DMS53 (cell line): ENCODE measurements at regions not wholly inside any gene's neighbourhood (a gene's known extent, or its start where the extent isn't known, plus 50 kb on each side); places are given as distances from the start of the nearest gene placed in this dataset.

Experiments used
- DNase-seq: peaks from one replicate; lab custom pipeline; 2025; lab: John Stamatoyannopoulos, UW

- DNase-seq = peak; percentile 78
Observed at GRCh38 chr7:95718577-95719410, 53.6 kb upstream of the DYNC1I1 start.

- DNase-seq = no peak
Observed at GRCh38 chr7:95716357-95717122, 55.8 kb upstream of the DYNC1I1 start.

GRCh38 chr7:95715274-95715673 is 57.1 kb upstream of the DYNC1I1 start:
- no peak for DNase-seq

GRCh38 chr7:95710711-95711110 is 61.6 kb upstream of the DYNC1I1 start:
- no peak for DNase-seq

- no peak for DNase-seq
Observed at GRCh38 chr7:95700917-95701316, 71.4 kb upstream of the DYNC1I1 start.

GRCh38 chr7:95694334-95694733 is 78.0 kb upstream of the DYNC1I1 start:
- DNase-seq = peak; percentile 32

GRCh38 chr7:95693551-95694333 is 78.6 kb upstream of the DYNC1I1 start:
- DNase-seq = peak; percentile 46

GRCh38 chr7:95691464-95691863 is 80.9 kb upstream of the DYNC1I1 start:
- DNase-seq = peak; percentile 95

- DNase-seq = peak; percentile 87
Observed at GRCh38 chr7:95690367-95690947, 81.9 kb upstream of the DYNC1I1 start.

- peak; percentile 44 for DNase-seq
Observed at GRCh38 chr7:95688931-95689495, 83.3 kb upstream of the DYNC1I1 start.

GRCh38 chr7:95687759-95688343 is 84.5 kb upstream of the DYNC1I1 start:
- peak; percentile 80 for DNase-seq

- DNase-seq = peak; percentile 92
Observed at GRCh38 chr7:95686109-95686508, 86.2 kb upstream of the DYNC1I1 start.

- peak; percentile 34 for DNase-seq
Observed at GRCh38 chr7:95684505-95684904, 87.8 kb upstream of the DYNC1I1 start.

GRCh38 chr7:95684037-95684436 is 87.7 kb upstream of the PDK4 start:
- DNase-seq = peak; percentile 84

GRCh38 chr7:95682913-95683312 is 86.6 kb upstream of the PDK4 start:
- DNase-seq = peak; percentile 13

- DNase-seq = no peak
Observed at GRCh38 chr7:95676691-95677090, 80.4 kb upstream of the PDK4 start.

- no peak for DNase-seq
Observed at GRCh38 chr7:95675632-95676031, 79.3 kb upstream of the PDK4 start.

GRCh38 chr7:95675016-95675415 is 78.7 kb upstream of the PDK4 start:
- DNase-seq = no peak

- no peak for DNase-seq
Observed at GRCh38 chr7:95674101-95674500, 77.8 kb upstream of the PDK4 start.

GRCh38 chr7:95672434-95672833 is 76.1 kb upstream of the PDK4 start:
- no peak for DNase-seq

- DNase-seq = no peak
Observed at GRCh38 chr7:95669513-95669912, 73.2 kb upstream of the PDK4 start.
